ENCODE measurements at regions not wholly inside any gene's neighbourhood (a gene's known extent, or its start where the extent isn't known, plus 50 kb on each side); places are given as distances from the start of the nearest gene placed in this dataset.

DNA sequence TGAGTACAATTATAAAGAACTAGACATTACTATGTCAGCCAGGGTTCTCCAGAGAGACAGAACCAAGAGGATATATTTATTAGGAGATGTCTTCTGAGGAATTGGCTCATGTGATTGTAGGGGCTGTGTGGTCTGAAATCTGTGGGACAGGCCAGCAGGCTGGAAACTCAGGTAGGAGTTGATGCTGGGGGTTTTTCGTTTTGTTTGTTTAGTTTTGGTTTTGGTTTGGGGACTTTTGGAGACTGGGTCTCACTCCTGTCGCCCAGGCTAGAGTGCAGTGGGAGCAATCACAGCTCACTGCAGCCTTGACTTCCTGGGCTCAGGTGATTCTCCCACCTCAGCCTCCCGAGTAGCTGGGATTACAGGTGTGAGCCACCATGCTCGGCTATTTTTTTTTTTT lies 132.9 kb upstream of the ERRFI1 start:
- BruUV-seq (replicated peaks) = no TSS peak
- Histone ChIP-seq H3K36me3 (ENCODE audit: control insufficient read depth, insufficient read depth, low read length) (no peaks in the 10 kb centered on the region), H3K27me3 (ENCODE audit: control insufficient read depth, insufficient read depth, low read length) (no peaks in the 10 kb centered on the region), H3K4me1 (ENCODE audit: control insufficient read depth, insufficient read depth, low read length) (peaks cover 21% of the 10 kb centered on the region), H3K4me3 (ENCODE audit: low read depth in 2 of 2, low read length in 2 of 2) (no peak overlapping the region), H3K9me3 (ENCODE audit: control insufficient read depth, insufficient read depth, low read depth, low read length) (peaks cover 13% of the 10 kb centered on the region; the same call in 1 of the 2 replicates), H3K27ac (ENCODE audit: low read length) (peak overlapping the region; percentile 87)
- DNase-seq (ENCODE audit: low read depth, low spot score) (no peak), ATAC-seq (no peak)
- intact Hi-C loops (cut with micrococcal nuclease; ENCODE audit: unreplicated experiment) (no loop called here), in situ Hi-C loops (cut with HindIII; ENCODE audit: low pct_unique_long_range_greater_than_20kb, low sequenced_read_pairs) (no loop called here)
- ChIA-PET POLR2A (no interaction called here), CTCF (no interaction called here)
- no peak for TF ChIP-seq POLR2AphosphoS5 (IDR thresholded peaks at IDR 0.05; ENCODE audit: low read depth, low read length)
- no peak for TF ChIP-seq SIN3A (IDR thresholded peaks at IDR 0.05; ENCODE audit: borderline replicate concordance, insufficient read depth, low read depth, low read length)
- TF ChIP-seq, protein P1, sequence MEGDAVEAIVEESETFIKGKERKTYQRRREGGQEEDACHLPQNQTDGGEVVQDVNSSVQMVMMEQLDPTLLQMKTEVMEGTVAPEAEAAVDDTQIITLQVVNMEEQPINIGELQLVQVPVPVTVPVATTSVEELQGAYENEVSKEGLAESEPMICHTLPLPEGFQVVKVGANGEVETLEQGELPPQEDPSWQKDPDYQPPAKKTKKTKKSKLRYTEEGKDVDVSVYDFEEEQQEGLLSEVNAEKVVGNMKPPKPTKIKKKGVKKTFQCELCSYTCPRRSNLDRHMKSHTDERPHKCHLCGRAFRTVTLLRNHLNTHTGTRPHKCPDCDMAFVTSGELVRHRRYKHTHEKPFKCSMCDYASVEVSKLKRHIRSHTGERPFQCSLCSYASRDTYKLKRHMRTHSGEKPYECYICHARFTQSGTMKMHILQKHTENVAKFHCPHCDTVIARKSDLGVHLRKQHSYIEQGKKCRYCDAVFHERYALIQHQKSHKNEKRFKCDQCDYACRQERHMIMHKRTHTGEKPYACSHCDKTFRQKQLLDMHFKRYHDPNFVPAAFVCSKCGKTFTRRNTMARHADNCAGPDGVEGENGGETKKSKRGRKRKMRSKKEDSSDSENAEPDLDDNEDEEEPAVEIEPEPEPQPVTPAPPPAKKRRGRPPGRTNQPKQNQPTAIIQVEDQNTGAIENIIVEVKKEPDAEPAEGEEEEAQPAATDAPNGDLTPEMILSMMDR (IDR thresholded peaks at IDR 0.05) = no peak
- TF ChIP-seq, protein P2, sequence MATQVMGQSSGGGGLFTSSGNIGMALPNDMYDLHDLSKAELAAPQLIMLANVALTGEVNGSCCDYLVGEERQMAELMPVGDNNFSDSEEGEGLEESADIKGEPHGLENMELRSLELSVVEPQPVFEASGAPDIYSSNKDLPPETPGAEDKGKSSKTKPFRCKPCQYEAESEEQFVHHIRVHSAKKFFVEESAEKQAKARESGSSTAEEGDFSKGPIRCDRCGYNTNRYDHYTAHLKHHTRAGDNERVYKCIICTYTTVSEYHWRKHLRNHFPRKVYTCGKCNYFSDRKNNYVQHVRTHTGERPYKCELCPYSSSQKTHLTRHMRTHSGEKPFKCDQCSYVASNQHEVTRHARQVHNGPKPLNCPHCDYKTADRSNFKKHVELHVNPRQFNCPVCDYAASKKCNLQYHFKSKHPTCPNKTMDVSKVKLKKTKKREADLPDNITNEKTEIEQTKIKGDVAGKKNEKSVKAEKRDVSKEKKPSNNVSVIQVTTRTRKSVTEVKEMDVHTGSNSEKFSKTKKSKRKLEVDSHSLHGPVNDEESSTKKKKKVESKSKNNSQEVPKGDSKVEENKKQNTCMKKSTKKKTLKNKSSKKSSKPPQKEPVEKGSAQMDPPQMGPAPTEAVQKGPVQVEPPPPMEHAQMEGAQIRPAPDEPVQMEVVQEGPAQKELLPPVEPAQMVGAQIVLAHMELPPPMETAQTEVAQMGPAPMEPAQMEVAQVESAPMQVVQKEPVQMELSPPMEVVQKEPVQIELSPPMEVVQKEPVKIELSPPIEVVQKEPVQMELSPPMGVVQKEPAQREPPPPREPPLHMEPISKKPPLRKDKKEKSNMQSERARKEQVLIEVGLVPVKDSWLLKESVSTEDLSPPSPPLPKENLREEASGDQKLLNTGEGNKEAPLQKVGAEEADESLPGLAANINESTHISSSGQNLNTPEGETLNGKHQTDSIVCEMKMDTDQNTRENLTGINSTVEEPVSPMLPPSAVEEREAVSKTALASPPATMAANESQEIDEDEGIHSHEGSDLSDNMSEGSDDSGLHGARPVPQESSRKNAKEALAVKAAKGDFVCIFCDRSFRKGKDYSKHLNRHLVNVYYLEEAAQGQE (IDR thresholded peaks at IDR 0.05; ENCODE audit: insufficient read depth in 1 of 2, low read depth in 2 of 2, low read length in 1 of 2) = no peak
- no peak for TF ChIP-seq TCF7L2 (IDR thresholded peaks at IDR 0.05; ENCODE audit: low read depth, low read length)

DNA sequence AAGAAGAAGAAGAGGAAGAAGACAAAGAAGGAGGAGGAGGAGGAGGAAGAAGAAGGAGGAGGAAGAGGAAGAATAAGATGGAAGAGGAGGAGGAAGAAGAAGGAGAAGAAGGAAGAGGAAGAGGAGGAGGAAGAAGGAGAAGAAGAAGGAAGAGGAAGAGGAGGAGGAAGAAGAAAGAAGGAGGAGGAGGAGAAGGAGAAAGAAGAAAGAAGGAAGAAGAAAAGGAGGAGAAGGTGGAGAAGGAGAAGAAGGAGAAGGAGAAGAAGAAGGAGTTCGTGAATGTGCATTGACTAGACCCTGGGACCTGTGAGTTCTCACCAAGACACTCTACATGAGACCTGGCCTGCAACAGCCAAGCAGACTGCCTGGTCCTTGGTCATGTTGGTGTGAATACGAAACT lies 131.7 kb upstream of the ERRFI1 start:
- BruUV-seq (replicated peaks) = no TSS peak
- no peak overlapping the region for H3K4me3 ChIP-seq (ENCODE audit: low read depth in 2 of 2, low read length in 2 of 2)
- ATAC-seq (no peak), DNase-seq (ENCODE audit: low read depth, low spot score) (no peak)
- H3K27ac ChIP-seq (ENCODE audit: low read length) = peak overlapping the region; percentile 87
- H3K4me1 ChIP-seq (ENCODE audit: control insufficient read depth, insufficient read depth, low read length) = peaks cover 19% of the 10 kb centered on the region
- intact Hi-C loops (cut with micrococcal nuclease; ENCODE audit: unreplicated experiment) = no loop called here
- H3K36me3 ChIP-seq (ENCODE audit: control insufficient read depth, insufficient read depth, low read length) = no peaks in the 10 kb centered on the region
- ChIA-PET POLR2A (no interaction called here), CTCF (no interaction called here)
- peaks cover 13% of the 10 kb centered on the region; the same call in 1 of the 2 replicates for H3K9me3 ChIP-seq (ENCODE audit: control insufficient read depth, insufficient read depth, low read depth, low read length)
- in situ Hi-C loops (cut with HindIII; ENCODE audit: low pct_unique_long_range_greater_than_20kb, low sequenced_read_pairs) = no loop called here
- TF ChIP-seq, protein P2 (IDR thresholded peaks at IDR 0.05; ENCODE audit: insufficient read depth in 1 of 2, low read depth in 2 of 2, low read length in 1 of 2) = no peak
- TF ChIP-seq POLR2AphosphoS5 (IDR thresholded peaks at IDR 0.05; ENCODE audit: low read depth, low read length) = no peak
- TF ChIP-seq, protein P1 (IDR thresholded peaks at IDR 0.05) = no peak
- TF ChIP-seq TCF7L2 (IDR thresholded peaks at IDR 0.05; ENCODE audit: low read depth, low read length) = no peak
- no peak for TF ChIP-seq SIN3A (IDR thresholded peaks at IDR 0.05; ENCODE audit: borderline replicate concordance, insufficient read depth, low read depth, low read length)
- H3K27me3 ChIP-seq (ENCODE audit: control insufficient read depth, insufficient read depth, low read length) = no peaks in the 10 kb centered on the region
